K562 (cell line): ENCODE measurements at regions not wholly inside any gene's neighbourhood (a gene's known extent, or its start where the extent isn't known, plus 50 kb on each side); places are given as distances from the start of the nearest gene placed in this dataset.

Experiments used
- ATAC-seq: fragments of 200-7000 bp; cut with Tn5 transposase; 3 replicates; pipeline ENCODE4 v1.9.1; 2020; ENCODE audit warnings: moderate library complexity
- BruUV-seq: library from RNA; stranded (reverse); fragments of 400-500 nt; replicated peaks from 2 replicates; lab custom pipeline; 2021; lab: Mats Ljungman, UMichigan
- CTCF ChIA-PET: fragments of 300-600 bp; formaldehyde crosslinking; extraction: SDS; loops from one replicate; lab custom pipeline; 2021; ENCODE audit warnings: low intra/inter-chr PET ratio; lab: Yijun Ruan, JAX
- POLR2A ChIA-PET: fragments of 300-600, 350-650 bp; sonication (Branson Sonifier 250); formaldehyde crosslinking; extraction: SDS; loops from one replicate; lab custom pipeline; 2021; ENCODE audit warnings: antibody characterized with exemption, inconsistent platforms; lab: Yijun Ruan, JAX
- DNase-seq, 4 experiments: peaks; one replicate each; pipeline versions ENCODE4 v3.0.0 to v3.0.0-alpha.2; 2011 to 2018; ENCODE audit warnings: low spot score in 3 of 4, mixed read lengths in 3 of 4; ENCODE audit errors: extremely low read depth in 1 of 4
- FAIRE-seq: peaks from 2 replicates; lab custom pipeline; 2011; peaks lifted over from hg19 to GRCh38; lab: Jason Lieb, UNC
- H2AFZ ChIP-seq: 2 replicates; pipeline ENCODE4 v1.6.0; 2011; ENCODE audit warnings: low read depth, low read length, control low read depth, inconsistent platforms
- H3K27ac ChIP-seq: fragments of 200-600 bp; 3 replicates; pipeline ENCODE4 v1.8.0; 2011; ENCODE audit warnings: low read depth, mild to moderate bottlenecking, control low read depth, inconsistent platforms, low read length, moderate library complexity, mixed read lengths; ENCODE audit errors: extremely low read depth
- H3K27me3 ChIP-seq, 2 experiments: fragments of 300-600 bp in 1 of 2; 2 replicates in 1 of 2; 3 replicates in 1 of 2; pipeline versions ENCODE4 v1.6.0 to v1.8.0; 2011; ENCODE audit warnings: inconsistent platforms in 2 of 2, low read length in 2 of 2, mild to moderate bottlenecking in 1 of 2, mixed read lengths in 1 of 2, moderate library complexity in 1 of 2; ENCODE audit not compliant: control insufficient read depth in 2 of 2, insufficient read depth in 2 of 2
- H3K36me3 ChIP-seq: fragments of 300-600 bp; 3 replicates; pipeline ENCODE4 v1.8.0; 2011; ENCODE audit warnings: mild to moderate bottlenecking, low read length, inconsistent platforms; ENCODE audit not compliant: control insufficient read depth, insufficient read depth
- H3K4me1 ChIP-seq, 2 experiments: fragments of 200-600 bp in 1 of 2; replicated peaks in 1 of 2; 2 replicates in 1 of 2; 3 replicates in 1 of 2; pipeline versions ENCODE4 v1.5.1 to v1.8.0; 2011; ENCODE audit warnings: inconsistent platforms in 2 of 2, low read length in 2 of 2, mild to moderate bottlenecking in 1 of 2, mixed read lengths in 1 of 2, moderate library complexity in 1 of 2; ENCODE audit not compliant: control insufficient read depth in 2 of 2, insufficient read depth in 2 of 2
- H3K4me2 ChIP-seq: 2 replicates; pipeline ENCODE4 v1.6.1; 2011; ENCODE audit warnings: low read length, control low read depth, inconsistent platforms, mixed read lengths; ENCODE audit not compliant: insufficient read depth
- H3K4me3 ChIP-seq: fragments of 200-600 bp; sonication (generic), shearing (Covaris generic); 2 replicates; pipeline ENCODE4 v1.5.1; 2016; ENCODE audit warnings: control low read depth, inconsistent platforms
- H3K79me2 ChIP-seq: fragments of 200-600 bp; 3 replicates; pipeline ENCODE4 v1.8.0; 2011; ENCODE audit warnings: low read length, inconsistent platforms; ENCODE audit not compliant: control insufficient read depth, insufficient read depth
- H3K9ac ChIP-seq, 2 experiments: 2 replicates each; pipeline versions ENCODE4 v1.6.0 to v1.6.1; 2011; ENCODE audit warnings: low read depth in 2 of 2, low read length in 2 of 2, control low read depth in 1 of 2, inconsistent platforms in 1 of 2, mild to moderate bottlenecking in 1 of 2, mixed read lengths in 1 of 2; ENCODE audit not compliant: insufficient read depth in 1 of 2
- H3K9me1 ChIP-seq: one replicate; pipeline ENCODE4 v1.6.0; 2011; ENCODE audit warnings: inconsistent platforms, mild to moderate bottlenecking, low read length, moderate library complexity; ENCODE audit not compliant: control insufficient read depth, insufficient read depth
- H3K9me3 ChIP-seq: replicated peaks from 2 replicates; pipeline ENCODE4 v1.5.1; 2011; ENCODE audit warnings: low read depth, low read length, inconsistent platforms; ENCODE audit not compliant: control insufficient read depth, insufficient read depth
- H4K20me1 ChIP-seq: replicated peaks from 2 replicates; pipeline ENCODE4 v1.6.1; 2011; ENCODE audit warnings: low read length, inconsistent platforms, mixed read lengths; ENCODE audit not compliant: control insufficient read depth, insufficient read depth
- ARID4B ChIP-seq: sonication (generic); formaldehyde crosslinking; IDR thresholded peaks from 2 replicates; pipeline ENCODE4 v1.8.0; 2022; ENCODE audit warnings: mild to moderate bottlenecking, missing genetic modification reagents
- C11orf30 ChIP-seq: fragments of 450-650 bp; IDR thresholded peaks from 2 replicates; pipeline ENCODE4 v1.6.1; 2016; ENCODE audit warnings: low read depth, mild to moderate bottlenecking
- CBX1 ChIP-seq: sonication (generic); IDR thresholded peaks from 2 replicates; pipeline ENCODE4 v1.6.1; 2016; ENCODE audit warnings: antibody characterized with exemption, low read depth, mild to moderate bottlenecking
- DACH1 ChIP-seq: fragments of 450-650 bp; IDR thresholded peaks from 2 replicates; pipeline ENCODE4 v1.6.1; 2018; ENCODE audit not compliant: partially characterized antibody
- E2F8 ChIP-seq: fragments of 450-650 bp; IDR thresholded peaks from 2 replicates; pipeline ENCODE4 v1.7.1; 2018; ENCODE audit warnings: mild to moderate bottlenecking, low read depth; ENCODE audit not compliant: partially characterized antibody
- EP400 ChIP-seq: fragments of 450-650 bp; IDR thresholded peaks from 2 replicates; pipeline ENCODE4 v1.6.1; 2017; ENCODE audit warnings: antibody characterized with exemption, mild to moderate bottlenecking, moderate library complexity
- MAFF ChIP-seq: IDR thresholded peaks from 2 replicates; pipeline ENCODE4 v1.6.1; 2012; ENCODE audit warnings: low read length, improper control_type of control experiment
- MAFG ChIP-seq: fragments of 450-650 bp; conservative IDR thresholded peaks from 2 replicates; pipeline ENCODE4 v1.6.1; 2016; ENCODE audit warnings: missing genetic modification characterization, missing compliant biosample characterization
- MAFK ChIP-seq: IDR thresholded peaks from 2 replicates; pipeline ENCODE4 v1.6.1; 2011; ENCODE audit warnings: low read length, improper control_type of control experiment
- MYNN ChIP-seq, 2 experiments: sonication (generic); formaldehyde crosslinking in 1 of 2; IDR thresholded peaks; 2 replicates each; pipeline versions ENCODE4 v1.5.0 to v1.6.1; 2016 to 2020; ENCODE audit warnings: antibody characterized with exemption in 1 of 2, missing genetic modification reagents in 1 of 2
- NBN ChIP-seq: fragments of 450-650 bp; IDR thresholded peaks from 2 replicates; pipeline ENCODE4 v1.6.1; 2016; ENCODE audit warnings: low read depth, mild to moderate bottlenecking
- NFE2 ChIP-seq: IDR thresholded peaks from 2 replicates; pipeline ENCODE4 v1.6.1; 2014; ENCODE audit warnings: antibody characterized with exemption, low read depth
- RAD21 ChIP-seq, 2 experiments: fragments of 250-450 bp in 1 of 2; fragments of 450-650 bp in 1 of 2; sonication (Bioruptor Pico) in 1 of 2; formaldehyde crosslinking in 1 of 2; IDR thresholded peaks in 1 of 2; conservative IDR thresholded peaks in 1 of 2; 2 replicates each; pipeline versions ENCODE4 v1.4.0 to v1.8.0; 2020 to 2022; ENCODE audit warnings: mild to moderate bottlenecking in 2 of 2, moderate library complexity in 1 of 2
- RB1 ChIP-seq: fragments of 450-650 bp; IDR thresholded peaks from 2 replicates; pipeline ENCODE4 v1.6.1; 2017; ENCODE audit warnings: low read depth, mild to moderate bottlenecking
- RFX7 ChIP-seq: fragments of 250-450 bp; sonication (Bioruptor Pico); IDR thresholded peaks from 2 replicates; pipeline ENCODE4 v1.5.1; 2021; ENCODE audit warnings: mild to moderate bottlenecking
- SIN3B ChIP-seq: fragments of 450-650 bp; IDR thresholded peaks from 2 replicates; pipeline ENCODE4 v1.6.1; 2017; ENCODE audit warnings: low read depth, mild to moderate bottlenecking, moderate library complexity
- SLC30A9 ChIP-seq: fragments of 250-450 bp; sonication (Bioruptor Pico); IDR thresholded peaks from 2 replicates; pipeline ENCODE4 v1.8.0; 2022; ENCODE audit warnings: mild to moderate bottlenecking, moderate library complexity
- STAG1 ChIP-seq: sonication (generic); formaldehyde crosslinking; IDR thresholded peaks from 2 replicates; pipeline ENCODE4 v1.5.0; 2020; ENCODE audit warnings: missing genetic modification reagents, borderline replicate concordance
- ZKSCAN1 ChIP-seq: fragments of 150-350 bp; IDR thresholded peaks from 2 replicates; pipeline ENCODE4 v1.6.1; 2016; ENCODE audit warnings: low read depth, low read length
- ZNF143 ChIP-seq: sonication (generic); formaldehyde crosslinking; IDR thresholded peaks from 2 replicates; pipeline ENCODE4 v1.9.0; 2022; ENCODE audit warnings: mild to moderate bottlenecking, missing genetic modification reagents
- in situ Hi-C: fragments of 300-500 bp; cut with MboI; formaldehyde crosslinking; loops from 4 replicates; pipeline ENCODE4 v1.15.0; 2018; ENCODE audit warnings: inconsistent platforms, mixed read lengths
- intact Hi-C: fragments of 100-400 bp; cut with micrococcal nuclease; formaldehyde crosslinking; loops from 2 replicates; pipeline ENCODE4 v1.14.2; 2022

- Histone ChIP-seq H3K79me2 (no peaks in the 10 kb centered on the region), H3K36me3 (no peaks in the 10 kb centered on the region), H3K4me2 (no peak overlapping the region), H3K27ac (no peak overlapping the region), H3K4me3 (no peak overlapping the region), H4K20me1 (no peaks in the 10 kb centered on the region), H3K9me1 (no peaks in the 10 kb centered on the region), H3K27me3 (no peaks in the 10 kb centered on the region), H3K9ac (no peak overlapping the region), H3K9me3 (no peaks in the 10 kb centered on the region; the same call in 1 of the 2 replicates), H3K4me1 (no peaks in the 10 kb centered on the region), H2AFZ (no peak overlapping the region)
- no peak for ATAC-seq
- intact Hi-C loops, result no loop called here
- in situ Hi-C loops, result no loop called here
- no TSS peak for BruUV-seq
- DNase-seq, result no peak
- CTCF ChIA-PET, result no interaction called here
- POLR2A ChIA-PET, result no interaction called here
- FAIRE-seq, result no peak
- TF ChIP-seq E2F8, result no peak
- no peak for TF ChIP-seq RFX7 (CRISPR knock-in tag)
- TF ChIP-seq ARID4B (CRISPR knock-in tag), result no peak
- no peak for TF ChIP-seq EP400
- TF ChIP-seq C11orf30, result peak; percentile 23; the same call in 1 of the 2 replicates
- peak; percentile 32; the same call in 1 of the 2 replicates for TF ChIP-seq MAFK
- no peak for TF ChIP-seq RAD21 (CRISPR knock-in tag; conservative IDR thresholded peaks at IDR 0.05 in 1 of 2, IDR thresholded peaks at IDR 0.05 in 1 of 2)
- TF ChIP-seq MAFF, result peak; percentile 55
- TF ChIP-seq MAFG (tag), result peak; percentile 42
- no peak for TF ChIP-seq ZKSCAN1
- TF ChIP-seq DACH1, result no peak
- no peak for TF ChIP-seq STAG1 (CRISPR knock-in tag)
- no peak for TF ChIP-seq NFE2
- TF ChIP-seq NBN, result no peak
- TF ChIP-seq MYNN (IDR thresholded peaks at IDR 0.05), result no peak
- no peak for TF ChIP-seq MYNN (CRISPR knock-in tag; IDR thresholded peaks at IDR 0.05)
- TF ChIP-seq SLC30A9 (CRISPR knock-in tag), result no peak
- TF ChIP-seq ZNF143, result no peak
- TF ChIP-seq CBX1, result no peak
- no peak for TF ChIP-seq SIN3B
- TF ChIP-seq RB1, result no peak
Observed at GRCh38 chr18:33944493-33944892, 280.2 kb downstream of the NOL4 start.
